Ovary (tissue), 7 donors: ENCODE measurements at regions not wholly inside any gene's neighbourhood (a gene's known extent, or its start where the extent isn't known, plus 50 kb on each side); places are given as distances from the start of the nearest gene placed in this dataset.

Source experiments
- DNase-seq, 5 donors: peaks; one replicate each; pipeline ENCODE4 v3.0.0-alpha.2; 2019 to 2020
- H3K27ac ChIP-seq, 2 donors: fragments of 200-600 bp; one replicate each; pipeline versions ENCODE4 v1.5.1 to v1.8.0; 2019 to 2022
- H3K27me3 ChIP-seq: fragments of 200-600 bp; one replicate; pipeline ENCODE4 v1.8.0; 2022
- H3K36me3 ChIP-seq: fragments of 200-600 bp; sonication (generic); one replicate; pipeline ENCODE4 v1.5.1; 2019
- H3K4me1 ChIP-seq: one replicate; pipeline ENCODE4 v1.8.1; 2013; ENCODE audit warnings: mild to moderate bottlenecking, moderate library complexity; ENCODE audit not compliant: insufficient read depth
- H3K4me3 ChIP-seq: fragments of 200-600 bp; sonication (generic); one replicate; pipeline ENCODE4 v1.5.1; 2017
- H3K9me3 ChIP-seq, 2 donors: fragments of 200-600 bp in 1 of 2; sonication (generic) in 1 of 2; one replicate each; pipeline versions ENCODE4 v1.5.1 to v1.8.1; 2013 to 2019; ENCODE audit warnings: mild to moderate bottlenecking in 1 of 2, moderate library complexity in 1 of 2
- EP300 ChIP-seq: sonication (generic); formaldehyde crosslinking; IDR thresholded peaks from one replicate; pipeline ENCODE4 v1.6.1; 2017; ENCODE audit warnings: antibody characterized with exemption
- POLR2A ChIP-seq: fragments of 450-650 bp; IDR thresholded peaks from one replicate; pipeline ENCODE4 v1.6.1; 2017; ENCODE audit warnings: antibody characterized with exemption, mild to moderate bottlenecking, moderate library complexity
- WGBS, 3 donors: extraction: QIAGEN DNeasy Blood & Tissue Kit in 1 of 3; methylation state at CpG; one replicate each; pipeline versions ENCODE4 v1.1.5 to v1.1.7; 2013 to 2017; 5-methylcytosine and 5-hydroxymethylcytosine counted together
- intact Hi-C, 4 donors: fragments of 100-400 bp; cut with DNase I; formaldehyde crosslinking; loops; one replicate each; pipeline versions ENCODE4 v1.11.0 to v1.15.1; 2022 to 2023
- TF ChIP-seq, protein P1 (sequence below), 3 donors: fragments of 450-650 bp in 2 of 3; fragments of 200-600 bp in 1 of 3; IDR thresholded peaks; one replicate each; pipeline versions ENCODE4 v1.5.1 to v1.8.0; 2016 to 2022; ENCODE audit warnings: antibody characterized with exemption in 3 of 3, mild to moderate bottlenecking in 1 of 3
- donor health status: DM: no; HTN: no; CAD: no; lungs with moderate emphysema.
- donor health status: DM: no; HTN: no; CAD: no.
- donor health status: Bipolar disorder and iron deficiency.
- donor health status: DM: no; HTN: no; CAD: no.
- donor health status: DM: yes; HTN: yes; CAD: no.

DNA sequence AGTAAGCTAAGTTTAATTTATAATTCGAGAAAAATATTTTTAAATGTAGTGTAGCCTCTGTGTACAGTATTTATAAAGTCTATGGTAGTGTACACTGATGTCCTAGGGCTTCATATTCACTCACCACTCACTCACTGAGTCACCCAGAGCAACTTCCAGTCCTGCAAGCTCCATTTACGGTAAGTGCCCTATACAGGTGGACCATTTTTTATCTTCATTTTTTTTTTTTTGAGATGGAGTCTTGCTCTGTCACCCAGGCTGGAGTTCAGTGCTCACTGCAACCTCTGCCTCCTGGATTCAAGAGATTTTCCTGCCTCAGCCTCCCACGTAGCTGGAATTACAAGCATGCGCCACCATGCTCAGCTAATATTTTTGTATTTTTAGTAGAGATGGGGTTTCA is 104.2 kb downstream of the PDCL3 start:
- Histone ChIP-seq H3K4me1 (no peaks in the 10 kb centered on the region), H3K27ac (no peak overlapping the region), H3K27me3 (no peaks in the 10 kb centered on the region), H3K4me3 (no peak overlapping the region), H3K36me3 (no peaks in the 10 kb centered on the region), H3K9me3 (no peaks in the 10 kb centered on the region)
- WGBS, 3 donors: 63 to 75% (median 64%) methylated on average over 4 of the region's 4 CpGs
- no peak for DNase-seq
- TF ChIP-seq POLR2A (no peak), EP300 (no peak)
- TF ChIP-seq, protein P1, sequence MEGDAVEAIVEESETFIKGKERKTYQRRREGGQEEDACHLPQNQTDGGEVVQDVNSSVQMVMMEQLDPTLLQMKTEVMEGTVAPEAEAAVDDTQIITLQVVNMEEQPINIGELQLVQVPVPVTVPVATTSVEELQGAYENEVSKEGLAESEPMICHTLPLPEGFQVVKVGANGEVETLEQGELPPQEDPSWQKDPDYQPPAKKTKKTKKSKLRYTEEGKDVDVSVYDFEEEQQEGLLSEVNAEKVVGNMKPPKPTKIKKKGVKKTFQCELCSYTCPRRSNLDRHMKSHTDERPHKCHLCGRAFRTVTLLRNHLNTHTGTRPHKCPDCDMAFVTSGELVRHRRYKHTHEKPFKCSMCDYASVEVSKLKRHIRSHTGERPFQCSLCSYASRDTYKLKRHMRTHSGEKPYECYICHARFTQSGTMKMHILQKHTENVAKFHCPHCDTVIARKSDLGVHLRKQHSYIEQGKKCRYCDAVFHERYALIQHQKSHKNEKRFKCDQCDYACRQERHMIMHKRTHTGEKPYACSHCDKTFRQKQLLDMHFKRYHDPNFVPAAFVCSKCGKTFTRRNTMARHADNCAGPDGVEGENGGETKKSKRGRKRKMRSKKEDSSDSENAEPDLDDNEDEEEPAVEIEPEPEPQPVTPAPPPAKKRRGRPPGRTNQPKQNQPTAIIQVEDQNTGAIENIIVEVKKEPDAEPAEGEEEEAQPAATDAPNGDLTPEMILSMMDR (IDR thresholded peaks at IDR 0.05): no peak
- intact Hi-C loops: loop anchor here in 1 of 4 donors (10.0 kb wide), 1 partner anchor 1538 kb away; no protein-coding TSS in a partner anchor

DNA sequence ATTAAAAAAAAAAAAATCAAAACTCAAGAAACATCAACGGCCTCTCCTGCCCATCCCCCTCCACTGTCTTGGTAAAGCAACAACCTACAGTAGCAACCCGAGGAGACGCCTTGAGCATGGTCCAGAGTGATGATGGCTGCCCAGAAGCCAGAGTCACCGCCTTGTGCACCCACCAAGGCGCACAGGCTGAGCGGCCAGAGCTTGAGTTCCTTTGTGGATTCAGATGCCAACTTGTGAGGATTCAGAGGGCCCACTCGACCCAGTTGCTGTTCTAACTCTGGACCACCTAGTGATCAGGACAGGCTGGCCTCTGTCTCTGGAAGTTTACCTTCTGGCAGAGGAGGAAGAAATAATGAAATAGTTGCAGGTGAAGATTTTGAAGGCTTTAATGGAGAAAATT is 105.0 kb downstream of the PDCL3 start:
- Histone ChIP-seq H3K9me3 (no peaks in the 10 kb centered on the region), H3K36me3 (no peaks in the 10 kb centered on the region), H3K4me1 (no peaks in the 10 kb centered on the region), H3K4me3 (no peak overlapping the region), H3K27me3 (no peaks in the 10 kb centered on the region), H3K27ac (no peak overlapping the region)
- WGBS, 3 donors: 85 to 95% (median 89%) methylated on average over 7 of the region's 7 CpGs
- intact Hi-C loops: loop anchor here in 1 of 4 donors (10.0 kb wide), 1 partner anchor 1537 kb away; no protein-coding TSS in a partner anchor
- TF ChIP-seq POLR2A: no peak
- DNase-seq: no peak

DNA sequence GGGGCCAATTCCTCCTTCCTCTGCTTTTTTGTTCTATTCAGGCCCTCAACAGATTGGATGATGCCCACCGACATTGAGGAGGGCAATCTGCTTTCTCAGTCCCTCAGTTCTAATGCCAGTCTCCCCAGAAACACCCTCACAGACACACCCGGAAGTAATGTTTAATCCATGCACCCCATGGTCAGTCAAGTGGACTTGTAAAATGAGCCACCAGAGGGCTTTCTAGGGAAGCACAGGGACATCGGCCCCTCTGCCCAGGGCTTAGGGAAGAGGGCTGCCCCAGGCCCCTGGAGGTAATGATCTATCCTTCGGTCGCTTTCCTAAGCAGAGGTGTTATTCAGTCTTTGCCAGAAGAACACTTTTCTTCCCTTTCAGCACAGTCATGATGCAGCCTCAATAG is 107.4 kb downstream of the PDCL3 start:
- Histone ChIP-seq H3K9me3 (no peaks in the 10 kb centered on the region), H3K27ac (no peak overlapping the region), H3K36me3 (no peaks in the 10 kb centered on the region), H3K4me3 (no peak overlapping the region), H3K27me3 (no peaks in the 10 kb centered on the region), H3K4me1 (no peaks in the 10 kb centered on the region)
- intact Hi-C loops: no loop called here
- 91 to 93% (median 92%) methylated on average over 5 of the region's 5 CpGs for WGBS, 3 donors
- TF ChIP-seq, protein P1 (IDR thresholded peaks at IDR 0.05): no peak
- no peak for TF ChIP-seq EP300
- no peak for TF ChIP-seq POLR2A
- no peak for DNase-seq

DNA sequence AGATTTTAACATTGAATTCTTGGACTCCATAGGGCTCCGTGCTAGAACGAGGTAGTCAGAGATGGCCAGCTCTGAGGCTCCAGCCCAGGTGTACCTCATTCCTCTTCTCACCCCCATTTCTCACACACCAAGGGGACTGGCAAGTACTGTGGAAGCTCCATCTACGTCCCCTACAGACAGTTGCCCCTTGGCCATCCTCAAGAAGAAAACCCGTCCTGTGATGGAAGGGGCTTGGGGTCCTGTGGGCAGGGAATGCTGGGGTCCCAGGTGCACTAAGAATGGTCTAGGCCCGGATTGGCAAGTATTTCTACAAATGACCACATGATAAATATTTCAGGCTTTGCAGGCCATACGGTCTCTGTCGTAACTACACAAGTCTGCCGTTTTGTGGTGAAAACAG is 110.3 kb downstream of the PDCL3 start:
- TF ChIP-seq POLR2A (no peak), EP300 (no peak)
- TF ChIP-seq, protein P1 (IDR thresholded peaks at IDR 0.05): no peak
- intact Hi-C loops: no loop called here
- H3K36me3 ChIP-seq: no peaks in the 10 kb centered on the region
- no peaks in the 10 kb centered on the region for H3K27me3 ChIP-seq
- no peak overlapping the region for H3K4me3 ChIP-seq
- H3K27ac ChIP-seq: no peak overlapping the region
- DNase-seq: no peak
- H3K9me3 ChIP-seq: no peaks in the 10 kb centered on the region
- WGBS, 3 donors: 91 to 92% (median 91%) methylated on average over 8 of the region's 8 CpGs
- H3K4me1 ChIP-seq: no peaks in the 10 kb centered on the region

DNA sequence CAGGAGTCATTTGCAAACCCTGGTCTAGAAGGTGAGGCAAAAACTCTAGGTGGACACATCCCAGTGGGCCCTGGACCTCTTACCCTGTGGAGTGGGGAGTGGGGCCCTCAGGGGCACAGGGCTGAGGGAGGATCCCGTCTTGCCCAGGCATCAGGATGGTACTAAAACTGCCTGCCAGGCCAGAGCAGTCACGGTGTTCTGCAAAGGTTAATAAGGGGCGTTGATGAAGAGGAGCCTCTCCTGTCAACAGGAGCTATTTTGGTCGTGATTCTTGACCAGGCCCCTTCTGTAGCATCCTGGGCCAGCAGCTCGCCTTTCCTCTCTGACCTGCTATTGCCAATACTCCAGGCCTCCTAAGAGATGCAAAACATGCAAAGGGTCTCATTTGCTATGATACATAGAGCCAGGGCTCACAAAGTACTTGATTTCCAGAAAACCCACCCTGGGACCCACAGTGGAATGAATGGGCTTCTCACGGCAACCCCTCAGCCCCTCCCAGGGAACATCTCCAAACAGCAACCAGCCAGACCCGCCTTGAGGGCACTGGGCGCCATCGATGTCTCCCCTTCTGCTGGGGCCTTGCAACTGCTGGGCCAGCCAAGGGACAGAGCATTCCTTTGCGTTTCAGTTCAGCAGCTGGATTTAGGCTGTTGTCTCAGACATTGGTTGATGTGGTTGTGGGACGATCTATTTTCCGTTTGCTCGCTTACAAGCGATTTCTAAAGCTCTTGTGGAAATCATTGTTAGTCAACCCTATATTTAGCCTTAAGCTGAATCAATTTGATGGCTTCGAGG is 111.1 kb downstream of the PDCL3 start:
- no peak for DNase-seq
- WGBS, 3 donors: 70 to 91% (median 88%) methylated on average over 15 of the region's 15 CpGs

More for the DNA sequence above, 111.1 kb downstream of the PDCL3 start:
- no peak overlapping the region for H3K27ac ChIP-seq
- H3K4me3 ChIP-seq: no peak overlapping the region
- H3K9me3 ChIP-seq: no peaks in the 10 kb centered on the region
- no peaks in the 10 kb centered on the region for H3K27me3 ChIP-seq
- no peaks in the 10 kb centered on the region for H3K4me1 ChIP-seq
- no peaks in the 10 kb centered on the region for H3K36me3 ChIP-seq
- TF ChIP-seq, protein P1 (IDR thresholded peaks at IDR 0.05): no peak
- TF ChIP-seq POLR2A (no peak), EP300 (no peak)
- intact Hi-C loops: no loop called here
